ENCODE measurements at regions not wholly inside any gene's neighbourhood (a gene's known extent, or its start where the extent isn't known, plus 50 kb on each side); places are given as distances from the start of the nearest gene placed in this dataset.

DNA sequence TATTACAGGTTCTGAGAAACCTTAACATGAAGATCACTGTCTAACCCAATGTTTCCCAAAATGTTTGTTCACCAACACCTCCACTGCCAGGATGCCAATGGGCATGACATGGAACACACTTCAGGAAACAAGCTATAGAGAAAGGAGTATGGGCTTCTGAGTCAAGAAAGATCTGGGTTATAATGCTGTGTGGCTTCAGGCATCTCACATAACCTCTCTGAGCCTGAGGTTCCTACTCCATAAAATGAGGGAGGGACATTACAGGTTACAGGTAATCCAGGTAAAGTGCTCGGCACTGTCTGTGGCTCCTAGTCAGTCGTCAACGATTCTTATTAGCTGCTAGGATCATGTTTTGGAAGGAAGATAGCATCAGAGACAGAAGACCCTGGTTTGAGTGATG lies 126.4 kb upstream of the SMAD3 start:
- TF ChIP-seq, protein P1, sequence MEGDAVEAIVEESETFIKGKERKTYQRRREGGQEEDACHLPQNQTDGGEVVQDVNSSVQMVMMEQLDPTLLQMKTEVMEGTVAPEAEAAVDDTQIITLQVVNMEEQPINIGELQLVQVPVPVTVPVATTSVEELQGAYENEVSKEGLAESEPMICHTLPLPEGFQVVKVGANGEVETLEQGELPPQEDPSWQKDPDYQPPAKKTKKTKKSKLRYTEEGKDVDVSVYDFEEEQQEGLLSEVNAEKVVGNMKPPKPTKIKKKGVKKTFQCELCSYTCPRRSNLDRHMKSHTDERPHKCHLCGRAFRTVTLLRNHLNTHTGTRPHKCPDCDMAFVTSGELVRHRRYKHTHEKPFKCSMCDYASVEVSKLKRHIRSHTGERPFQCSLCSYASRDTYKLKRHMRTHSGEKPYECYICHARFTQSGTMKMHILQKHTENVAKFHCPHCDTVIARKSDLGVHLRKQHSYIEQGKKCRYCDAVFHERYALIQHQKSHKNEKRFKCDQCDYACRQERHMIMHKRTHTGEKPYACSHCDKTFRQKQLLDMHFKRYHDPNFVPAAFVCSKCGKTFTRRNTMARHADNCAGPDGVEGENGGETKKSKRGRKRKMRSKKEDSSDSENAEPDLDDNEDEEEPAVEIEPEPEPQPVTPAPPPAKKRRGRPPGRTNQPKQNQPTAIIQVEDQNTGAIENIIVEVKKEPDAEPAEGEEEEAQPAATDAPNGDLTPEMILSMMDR (conservative IDR thresholded peaks at IDR 0.05; ENCODE audit: low read depth, low read length) = no peak
- TF ChIP-seq RAD21 (IDR thresholded peaks at IDR 0.05; ENCODE audit: low read length) = no peak
- no peak for TF ChIP-seq CEBPB (IDR thresholded peaks at IDR 0.05; ENCODE audit: low read depth, low read length)
- TF ChIP-seq RFX5 (IDR thresholded peaks at IDR 0.05; ENCODE audit: low read depth, low read length) = no peak
- TF ChIP-seq POLR2A (IDR thresholded peaks at IDR 0.05; ENCODE audit: low read depth, low read length) = no peak
- TF ChIP-seq FOS (IDR thresholded peaks at IDR 0.05; ENCODE audit: low read depth, low read length) = no peak
